Activated naive CD8-positive, alpha-beta T cell (primary cell): ENCODE measurements at regions not wholly inside any gene's neighbourhood (a gene's known extent, or its start where the extent isn't known, plus 50 kb on each side); places are given as distances from the start of the nearest gene placed in this dataset.

Source experiments
- H3K27ac Mint-ChIP-seq: one replicate; pipeline ENCODE4 v1.8.0; 2021; ENCODE audit warnings: mixed read lengths
- H3K27me3 Mint-ChIP-seq: one replicate; pipeline ENCODE4 v1.8.0; 2021; ENCODE audit warnings: mixed read lengths
- H3K36me3 Mint-ChIP-seq: one replicate; pipeline ENCODE4 v1.8.0; 2021; ENCODE audit warnings: mixed read lengths
- H3K4me1 Mint-ChIP-seq: one replicate; pipeline ENCODE4 v1.8.0; 2021; ENCODE audit warnings: low read depth, mixed read lengths
- H3K4me3 Mint-ChIP-seq: one replicate; pipeline ENCODE4 v1.8.0; 2021; ENCODE audit warnings: mild to moderate bottlenecking, mixed read lengths
- H3K9me3 Mint-ChIP-seq: one replicate; pipeline ENCODE4 v1.8.0; 2021; ENCODE audit warnings: low read depth, mixed read lengths

- Mint-ChIP-seq H3K4me3 (no peak overlapping the region), H3K27ac (no peak overlapping the region), H3K4me1 (no peaks in the 10 kb centered on the region), H3K27me3 (no peaks in the 10 kb centered on the region), H3K9me3 (no peaks in the 10 kb centered on the region), H3K36me3 (no peaks in the 10 kb centered on the region)
Measured at GRCh38 chr22:25359601-25360261, 140.3 kb downstream of the CRYBB2 start.

- H3K27ac Mint-ChIP-seq: no peak overlapping the region
- no peaks in the 10 kb centered on the region for H3K9me3 Mint-ChIP-seq
- H3K36me3 Mint-ChIP-seq: no peaks in the 10 kb centered on the region
- H3K4me1 Mint-ChIP-seq: no peaks in the 10 kb centered on the region
- no peaks in the 10 kb centered on the region for H3K27me3 Mint-ChIP-seq
- H3K4me3 Mint-ChIP-seq: no peak overlapping the region
Measured at GRCh38 chr22:25360411-25360810, 141.0 kb downstream of the CRYBB2 start.

- no peaks in the 10 kb centered on the region for H3K9me3 Mint-ChIP-seq
- no peaks in the 10 kb centered on the region for H3K27me3 Mint-ChIP-seq
- H3K36me3 Mint-ChIP-seq: no peaks in the 10 kb centered on the region
- H3K4me1 Mint-ChIP-seq: no peaks in the 10 kb centered on the region
- no peak overlapping the region for H3K27ac Mint-ChIP-seq
- no peak overlapping the region for H3K4me3 Mint-ChIP-seq
Measured at GRCh38 chr22:25360891-25361645, 141.6 kb downstream of the CRYBB2 start.

GRCh38 chr22:25361899-25362214, 142.4 kb downstream of the CRYBB2 start:
- no peak overlapping the region for H3K4me3 Mint-ChIP-seq
- no peaks in the 10 kb centered on the region for H3K9me3 Mint-ChIP-seq
- H3K27ac Mint-ChIP-seq: no peak overlapping the region
- H3K4me1 Mint-ChIP-seq: no peaks in the 10 kb centered on the region
- H3K36me3 Mint-ChIP-seq: no peaks in the 10 kb centered on the region
- no peaks in the 10 kb centered on the region for H3K27me3 Mint-ChIP-seq

GRCh38 chr22:25362215-25362882, 142.9 kb downstream of the CRYBB2 start:
- no peaks in the 10 kb centered on the region for H3K36me3 Mint-ChIP-seq
- no peak overlapping the region for H3K27ac Mint-ChIP-seq
- H3K27me3 Mint-ChIP-seq: no peaks in the 10 kb centered on the region
- no peaks in the 10 kb centered on the region for H3K9me3 Mint-ChIP-seq
- no peaks in the 10 kb centered on the region for H3K4me1 Mint-ChIP-seq
- H3K4me3 Mint-ChIP-seq: no peak overlapping the region

GRCh38 chr22:25362883-25363240, 143.4 kb downstream of the CRYBB2 start:
- Mint-ChIP-seq H3K4me1 (no peaks in the 10 kb centered on the region), H3K4me3 (no peak overlapping the region), H3K27ac (no peak overlapping the region), H3K36me3 (no peaks in the 10 kb centered on the region), H3K9me3 (no peaks in the 10 kb centered on the region), H3K27me3 (no peaks in the 10 kb centered on the region)

- Mint-ChIP-seq H3K4me1 (peaks cover 2% of the 10 kb centered on the region), H3K36me3 (peaks cover 1% of the 10 kb centered on the region), H3K9me3 (no peaks in the 10 kb centered on the region), H3K4me3 (no peak overlapping the region), H3K27me3 (no peaks in the 10 kb centered on the region), H3K27ac (no peak overlapping the region)
Measured at GRCh38 chr22:25363474-25363873, 144.0 kb downstream of the CRYBB2 start.

GRCh38 chr22:25364281-25364680, 144.8 kb downstream of the CRYBB2 start:
- Mint-ChIP-seq H3K27ac (no peak overlapping the region), H3K9me3 (no peaks in the 10 kb centered on the region), H3K4me3 (no peak overlapping the region), H3K4me1 (peaks cover 2% of the 10 kb centered on the region), H3K27me3 (no peaks in the 10 kb centered on the region), H3K36me3 (peaks cover 2% of the 10 kb centered on the region)

GRCh38 chr22:25364736-25365241, 145.3 kb downstream of the CRYBB2 start:
- Mint-ChIP-seq H3K27ac (no peak overlapping the region), H3K9me3 (no peaks in the 10 kb centered on the region), H3K27me3 (no peaks in the 10 kb centered on the region), H3K4me1 (peaks cover 2% of the 10 kb centered on the region), H3K4me3 (no peak overlapping the region), H3K36me3 (peaks cover 2% of the 10 kb centered on the region)

- Mint-ChIP-seq H3K27ac (peak overlapping the region; percentile 16), H3K36me3 (peaks cover 2% of the 10 kb centered on the region), H3K4me1 (peaks cover 2% of the 10 kb centered on the region), H3K4me3 (no peak overlapping the region), H3K27me3 (no peaks in the 10 kb centered on the region), H3K9me3 (no peaks in the 10 kb centered on the region)
Measured at GRCh38 chr22:25365491-25366261, 146.2 kb downstream of the CRYBB2 start.

GRCh38 chr22:25366408-25366807, 147.0 kb downstream of the CRYBB2 start:
- no peak overlapping the region for H3K4me3 Mint-ChIP-seq
- H3K27ac Mint-ChIP-seq: no peak overlapping the region
- peaks cover 2% of the 10 kb centered on the region for H3K36me3 Mint-ChIP-seq
- peaks cover 2% of the 10 kb centered on the region for H3K4me1 Mint-ChIP-seq
- no peaks in the 10 kb centered on the region for H3K27me3 Mint-ChIP-seq
- no peaks in the 10 kb centered on the region for H3K9me3 Mint-ChIP-seq

- H3K4me3 Mint-ChIP-seq: no peak overlapping the region
- H3K27me3 Mint-ChIP-seq: no peaks in the 10 kb centered on the region
- H3K27ac Mint-ChIP-seq: no peak overlapping the region
- H3K9me3 Mint-ChIP-seq: no peaks in the 10 kb centered on the region
- H3K36me3 Mint-ChIP-seq: peaks cover 2% of the 10 kb centered on the region
- peaks cover 2% of the 10 kb centered on the region for H3K4me1 Mint-ChIP-seq
Measured at GRCh38 chr22:25366876-25367466, 147.5 kb downstream of the CRYBB2 start.

GRCh38 chr22:25367756-25368155, 148.3 kb downstream of the CRYBB2 start:
- no peak overlapping the region for H3K27ac Mint-ChIP-seq
- H3K27me3 Mint-ChIP-seq: no peaks in the 10 kb centered on the region
- H3K9me3 Mint-ChIP-seq: no peaks in the 10 kb centered on the region
- H3K4me3 Mint-ChIP-seq: no peak overlapping the region
- peaks cover 2% of the 10 kb centered on the region for H3K4me1 Mint-ChIP-seq
- peaks cover 2% of the 10 kb centered on the region for H3K36me3 Mint-ChIP-seq

- no peak overlapping the region for H3K27ac Mint-ChIP-seq
- H3K27me3 Mint-ChIP-seq: no peaks in the 10 kb centered on the region
- peaks cover 2% of the 10 kb centered on the region for H3K4me1 Mint-ChIP-seq
- no peaks in the 10 kb centered on the region for H3K9me3 Mint-ChIP-seq
- H3K36me3 Mint-ChIP-seq: peaks cover 2% of the 10 kb centered on the region
- no peak overlapping the region for H3K4me3 Mint-ChIP-seq
Measured at GRCh38 chr22:25368271-25368670, 148.8 kb downstream of the CRYBB2 start.
